NCI-H82 (cell line): ENCODE measurements at regions not wholly inside any gene's neighbourhood (a gene's known extent, or its start where the extent isn't known, plus 50 kb on each side); places are given as distances from the start of the nearest gene placed in this dataset.

ENCODE experiments used
- DNase-seq: peaks from one replicate; lab custom pipeline; 2025; lab: John Stamatoyannopoulos, UW

DNA sequence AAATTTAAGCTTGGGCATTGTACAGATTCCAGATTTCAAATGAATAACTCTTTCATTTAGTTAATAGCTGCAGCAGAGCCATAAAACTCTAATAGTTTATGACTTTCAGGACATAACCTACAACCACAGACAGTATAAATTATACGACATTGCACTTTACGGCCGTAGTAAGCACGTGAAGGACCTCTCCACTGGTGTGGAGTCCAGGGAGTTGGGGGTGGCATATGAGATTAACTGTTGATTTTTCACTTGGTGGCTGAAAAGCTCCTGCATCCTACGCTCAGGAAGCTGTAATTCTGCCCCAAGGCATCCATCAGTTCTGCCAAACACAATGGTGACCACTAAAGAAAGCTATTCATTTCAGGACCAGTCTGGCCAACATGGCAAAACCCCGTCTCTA, 376.2 kb downstream of the SOX11 start:
- no peak for DNase-seq

DNA sequence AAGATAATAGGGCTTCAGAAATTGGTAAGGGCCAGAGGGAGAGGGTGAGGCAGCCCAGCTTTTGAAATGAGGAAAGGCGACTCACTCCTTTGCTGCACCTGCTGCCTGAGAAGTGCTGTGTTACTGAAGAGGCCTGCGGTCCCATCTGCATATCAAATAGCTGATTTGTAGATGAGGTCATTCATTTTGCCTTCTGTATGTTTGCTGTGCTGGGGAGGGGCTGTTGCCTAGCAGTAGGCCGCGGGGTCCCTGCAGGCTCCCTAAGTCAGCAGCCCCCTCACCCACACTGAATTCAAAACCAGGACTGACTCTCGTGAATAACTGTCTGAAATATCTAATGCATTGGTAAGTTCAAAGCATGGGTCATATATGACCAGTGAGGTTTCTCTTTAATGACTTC, 377.2 kb downstream of the SOX11 start:
- DNase-seq, result peak; percentile 90

DNA sequence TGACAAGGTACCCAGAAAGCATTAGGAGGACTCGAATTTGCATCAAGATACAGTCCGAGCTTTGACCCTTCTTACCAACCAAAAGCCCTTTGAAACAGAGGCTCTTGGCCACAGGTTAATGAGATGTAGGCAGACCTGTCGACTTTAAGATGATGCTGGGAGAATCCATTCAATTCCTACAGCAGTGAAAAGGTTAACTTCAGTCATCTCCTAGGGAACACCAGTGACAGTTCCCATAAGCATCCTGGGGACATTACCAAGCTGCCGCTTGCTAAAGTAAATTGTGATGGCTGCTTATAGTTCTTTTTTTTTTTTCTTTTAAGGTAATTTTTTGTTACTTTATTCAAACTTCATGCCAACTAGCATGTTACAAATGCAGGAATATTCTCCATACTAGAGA, 379.3 kb downstream of the SOX11 start:
- peak; percentile 51 for DNase-seq

DNA sequence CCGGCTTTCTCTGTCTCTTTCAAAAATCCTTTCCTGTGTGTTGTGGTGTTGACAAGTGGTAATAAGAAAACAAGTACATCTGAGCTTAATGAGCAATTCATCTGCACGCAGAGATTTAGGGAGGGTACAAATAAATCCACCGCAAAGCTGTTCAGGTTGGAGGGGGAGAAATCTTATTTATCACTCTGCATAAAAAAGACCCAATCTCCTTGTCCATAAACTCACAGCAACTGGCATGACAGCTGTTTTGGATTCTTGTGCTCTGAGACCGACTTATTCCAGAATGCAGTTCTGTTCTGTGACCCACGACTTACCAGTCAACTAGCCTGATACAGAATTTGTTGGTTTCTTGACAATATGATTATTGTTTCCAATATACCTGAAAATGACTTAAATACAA, 380.1 kb downstream of the SOX11 start:
- peak; percentile 90 for DNase-seq

DNA sequence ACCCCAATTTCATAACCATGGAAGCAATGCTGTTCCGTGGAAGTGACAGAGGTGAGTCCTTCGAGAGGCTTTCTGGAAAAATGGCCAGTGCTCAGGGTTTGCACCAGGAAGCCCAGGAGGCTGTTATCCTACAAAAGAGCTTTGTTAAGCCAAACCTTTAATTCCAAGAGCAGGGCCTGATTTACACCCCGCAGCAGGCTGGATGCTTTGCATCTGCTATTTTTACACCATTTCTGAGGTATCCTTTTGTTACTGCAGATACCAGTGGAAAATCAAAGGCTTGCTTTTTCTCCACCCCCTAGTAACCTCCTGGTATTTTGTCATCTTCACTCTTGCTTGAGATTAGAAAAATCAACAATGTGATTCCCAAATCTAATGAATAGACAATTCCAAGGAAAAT, 380.6 kb downstream of the SOX11 start:
- peak; percentile 73 for DNase-seq

DNA sequence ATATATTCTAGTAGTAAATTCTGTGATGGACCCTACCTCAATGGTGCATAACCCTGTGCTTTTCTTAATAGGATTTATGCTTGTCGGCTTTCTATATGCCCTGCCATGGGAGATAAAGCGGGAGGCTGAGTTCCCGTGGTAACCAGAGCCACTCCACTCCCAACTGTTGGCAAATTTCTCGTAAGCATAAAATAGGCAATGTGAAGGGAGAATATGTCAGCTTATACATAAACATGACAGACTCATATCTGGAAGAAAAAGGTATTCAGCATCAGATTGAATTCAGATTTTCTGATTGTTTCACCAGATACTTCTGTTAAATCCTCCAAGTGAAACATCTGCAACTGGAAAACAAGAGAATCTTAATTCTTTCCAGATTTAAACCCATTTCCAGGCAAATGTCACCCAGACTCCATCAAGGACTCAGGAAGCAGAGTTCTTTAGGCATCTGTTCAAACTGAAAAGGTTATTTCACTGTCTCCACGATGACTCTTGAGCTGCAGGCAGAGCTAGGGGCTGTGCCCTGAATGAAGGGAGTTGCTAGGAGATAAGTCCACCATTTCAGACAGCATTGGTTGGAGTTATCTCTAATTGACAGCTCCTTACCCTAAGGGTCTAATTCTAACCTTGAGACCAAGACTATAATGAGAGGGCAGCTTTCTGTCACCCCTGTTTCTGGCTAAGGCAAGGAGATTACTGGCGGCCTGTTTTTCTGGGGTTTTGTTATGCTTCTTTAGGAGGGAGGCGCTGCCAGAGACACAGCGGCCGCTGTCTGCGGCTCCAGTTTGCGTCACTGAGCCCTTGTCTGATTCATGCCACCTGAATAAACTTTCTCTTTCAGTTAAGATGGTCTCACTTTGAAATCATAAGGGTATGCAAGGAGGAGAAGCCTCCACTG, 381.3 kb downstream of the SOX11 start:
- peak; percentile 88 for DNase-seq

- DNase-seq, result peak; percentile 67
Measured at GRCh38 chr2:6074089-6074643, 382.0 kb downstream of the SOX11 start.

DNA sequence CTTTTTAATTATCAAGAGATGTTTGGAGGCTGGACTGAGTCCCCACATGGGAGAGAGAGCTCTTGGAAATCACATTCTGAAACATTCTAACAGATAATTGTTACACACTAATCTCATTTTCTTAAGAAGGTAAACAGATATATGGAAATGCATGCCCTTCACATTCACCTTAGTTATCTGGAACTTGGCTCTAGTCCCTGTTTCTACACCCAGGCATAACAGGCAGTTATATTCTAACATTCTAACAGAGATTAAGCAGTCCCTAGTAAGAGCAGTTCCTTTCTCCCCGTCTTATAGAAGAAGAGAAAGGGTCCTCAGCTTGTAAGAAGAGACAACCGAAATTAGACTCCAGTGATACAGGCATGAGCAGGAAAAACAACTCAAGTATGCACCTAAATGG, 385.4 kb downstream of the SOX11 start:
- DNase-seq, result peak; percentile 74

DNA sequence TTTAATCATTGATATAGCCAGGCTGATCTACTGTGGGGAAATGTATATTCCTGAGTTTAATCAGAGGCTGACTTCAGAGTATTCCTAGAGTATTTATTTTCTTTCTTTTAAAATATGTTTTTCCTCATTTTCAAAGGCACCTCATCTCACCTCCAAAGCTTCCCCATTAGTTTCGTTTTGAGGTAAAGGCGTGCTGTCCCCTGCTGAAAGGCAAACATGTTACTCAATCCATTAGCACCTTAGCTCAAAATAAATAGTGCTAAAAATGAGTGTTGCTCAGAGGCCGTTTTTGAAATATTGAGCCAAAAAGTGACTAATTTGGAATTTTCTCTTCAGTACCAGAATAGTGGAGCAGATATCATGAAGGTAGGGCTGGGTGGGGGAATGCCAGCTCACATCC, 386.2 kb downstream of the SOX11 start:
- no peak for DNase-seq

- DNase-seq, result no peak
Measured at GRCh38 chr2:6079405-6079804, 387.2 kb downstream of the SOX11 start.

DNA sequence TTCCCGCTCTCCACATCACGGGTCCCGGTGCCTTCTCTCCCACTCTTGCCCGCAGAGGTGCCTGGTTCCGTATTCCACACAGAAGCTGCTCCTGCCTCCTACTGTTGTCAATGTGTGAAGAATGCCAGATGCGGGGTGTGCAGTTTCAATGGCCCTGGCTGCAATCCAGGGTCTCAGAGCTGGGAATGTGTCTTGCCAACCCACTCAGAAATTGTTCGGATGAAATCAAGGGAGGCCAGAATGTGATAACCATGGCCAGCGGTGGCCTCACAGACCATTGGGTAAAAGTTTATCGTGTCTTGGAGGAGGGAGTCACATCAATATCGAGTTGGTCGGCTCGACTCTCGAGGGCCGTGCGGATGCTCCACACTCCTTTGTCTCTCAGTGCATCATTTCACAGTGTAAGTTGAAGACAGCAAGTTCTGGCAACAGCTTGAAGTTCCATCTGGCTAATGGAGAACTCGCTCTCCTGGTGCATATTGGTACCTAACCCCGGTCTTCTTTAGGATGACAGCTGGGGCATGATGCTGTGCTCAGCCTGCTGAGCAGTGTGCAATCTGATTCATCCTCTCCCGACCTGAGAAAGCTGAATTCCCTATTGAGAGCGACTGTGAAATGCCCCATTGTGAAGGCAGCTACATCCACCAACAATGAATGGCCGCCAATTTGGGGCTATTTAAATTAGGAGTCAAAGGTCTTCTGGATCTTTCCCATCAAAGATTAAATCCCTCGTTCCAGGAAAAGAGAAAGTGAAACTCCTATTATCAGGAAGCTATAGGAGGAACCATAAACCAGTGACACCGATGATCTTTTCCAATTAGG, 389.0 kb downstream of the SOX11 start:
- peak; percentile 81 for DNase-seq

- DNase-seq, result peak; percentile 12
Measured at GRCh38 chr2:6081955-6082624, 389.9 kb downstream of the SOX11 start.

DNA sequence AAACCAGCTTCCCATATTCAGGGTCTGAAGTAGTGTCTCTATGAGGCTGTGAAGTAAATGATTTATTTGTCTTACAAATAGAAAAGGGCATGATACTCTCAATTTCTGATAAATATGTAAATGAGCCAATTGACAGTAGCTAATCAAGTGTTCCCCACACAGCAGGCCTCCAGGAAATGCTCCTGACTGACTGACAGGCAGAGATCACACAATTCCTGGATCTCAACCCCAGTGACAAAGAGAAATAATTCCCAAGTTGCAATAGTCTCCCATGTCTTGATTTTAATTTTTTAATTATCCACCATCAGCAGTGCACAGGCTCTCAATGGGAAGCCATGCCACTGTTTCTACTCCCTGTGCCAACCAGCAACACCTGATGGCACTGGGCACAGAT, 390.4 kb downstream of the SOX11 start:
- no peak for DNase-seq

GRCh38 chr2:6083136-6083535, 391.0 kb downstream of the SOX11 start:
- DNase-seq, result no peak

DNA sequence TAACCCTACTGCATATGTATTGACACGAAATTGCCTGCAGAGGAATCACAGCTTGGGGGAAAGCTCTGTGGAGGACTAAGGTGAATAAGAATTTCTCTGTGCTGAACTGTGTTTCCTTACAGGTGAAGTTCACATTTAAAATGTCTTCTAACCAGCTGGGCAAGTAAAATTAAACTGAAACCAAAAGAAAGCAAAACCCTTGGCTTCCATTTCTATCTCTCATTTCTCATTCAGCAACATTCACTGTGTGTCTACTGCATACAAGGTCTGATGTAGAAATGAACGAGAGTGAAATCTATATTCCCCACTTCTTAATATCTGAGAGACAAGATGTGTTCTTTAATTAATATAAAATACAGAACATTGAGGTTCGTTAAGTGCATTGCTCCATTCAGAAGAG, 397.3 kb downstream of the SOX11 start:
- DNase-seq, result no peak

DNA sequence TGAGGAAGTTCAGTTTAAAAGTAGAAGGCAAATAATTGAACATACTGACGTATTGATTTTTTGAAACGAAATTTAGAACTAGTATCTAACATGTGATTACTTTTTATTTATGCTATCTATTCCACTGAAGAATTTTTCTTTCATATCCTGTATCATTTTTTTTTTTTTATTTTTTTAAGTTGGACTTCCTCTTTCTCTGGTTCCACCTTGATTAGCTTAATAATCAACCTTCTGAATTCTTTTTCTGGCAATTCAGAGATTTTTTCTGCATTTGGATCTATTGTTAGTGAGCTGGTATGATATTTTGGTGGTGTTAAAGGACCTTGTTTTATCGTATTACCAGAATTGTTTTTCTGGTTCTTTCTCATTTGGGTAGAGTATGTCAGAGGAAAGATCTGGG, 411.2 kb downstream of the SOX11 start:
- DNase-seq, result no peak

DNA sequence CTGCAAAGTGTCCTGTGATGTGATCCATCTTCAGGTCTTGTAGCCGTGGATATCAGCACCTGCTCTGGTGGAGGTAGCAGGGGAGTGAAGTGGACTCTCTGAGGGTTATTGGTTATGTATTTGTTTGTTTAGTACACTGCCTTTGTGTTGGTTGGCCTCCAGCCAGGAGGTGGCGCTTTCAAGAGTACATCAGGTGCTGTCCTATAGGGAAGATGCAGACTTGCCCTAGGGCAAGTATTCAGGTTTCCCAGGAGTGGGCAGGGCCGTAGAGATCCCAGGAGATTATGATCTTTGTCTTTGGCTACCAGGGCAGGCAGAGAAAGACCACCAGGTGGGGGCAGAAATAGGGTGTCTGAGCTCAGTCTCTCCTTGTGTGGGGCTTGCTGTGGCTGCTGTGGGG, 411.8 kb downstream of the SOX11 start:
- no peak for DNase-seq

- no peak for DNase-seq
Measured at GRCh38 chr2:6107290-6107689, 415.1 kb downstream of the SOX11 start.

DNA sequence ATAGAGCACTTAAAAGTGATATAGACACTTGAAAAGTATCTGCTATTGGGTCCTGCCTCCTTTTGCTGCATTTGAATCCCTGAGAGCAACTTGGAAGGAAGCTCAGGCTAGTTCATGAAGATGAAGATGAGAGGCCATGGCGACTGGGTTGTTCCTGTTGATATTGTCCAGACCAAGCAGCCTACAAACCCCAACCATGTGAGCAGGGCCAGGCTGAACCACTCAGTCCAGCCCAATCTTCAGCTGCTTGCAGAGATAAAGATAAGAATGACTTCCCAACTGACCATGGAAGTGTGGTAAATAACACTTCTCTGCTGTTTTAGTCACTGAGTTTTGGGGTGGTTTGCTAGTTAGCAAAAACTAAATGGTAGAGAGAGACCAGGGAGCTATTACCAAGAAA, 417.6 kb downstream of the SOX11 start:
- no peak for DNase-seq

GRCh38 chr2:6111781-6112261, 419.6 kb downstream of the SOX11 start:
- peak; percentile 9 for DNase-seq

- DNase-seq, result peak; percentile 34
Measured at GRCh38 chr2:6113786-6114185, 421.6 kb downstream of the SOX11 start.

GRCh38 chr2:6127718-6128117, 435.5 kb downstream of the SOX11 start:
- DNase-seq, result no peak
